A549 (cell line): ENCODE measurements at regions not wholly inside any gene's neighbourhood (a gene's known extent, or its start where the extent isn't known, plus 50 kb on each side); places are given as distances from the start of the nearest gene placed in this dataset.

Experiments
- ATAC-seq, 2 experiments: fragments of 200-7000 bp in 1 of 2; fragments of >200 bp in 1 of 2; cut with Nextera tagmentation in 1 of 2; cut with Tn5 transposase in 1 of 2; 3 replicates each; pipeline versions ENCODE4 v1.8.0 to v1.9.1; 2018 to 2020; ENCODE audit warnings: mild to moderate bottlenecking in 1 of 2, moderate library complexity in 1 of 2
- CTCF ChIA-PET: fragments of 300-600 bp; sonication (Branson Sonifier 250); formaldehyde crosslinking; extraction: SDS; loops from one replicate; lab custom pipeline; 2021; ENCODE audit warnings: antibody characterized with exemption, inconsistent platforms; lab: Yijun Ruan, JAX
- POLR2A ChIA-PET: fragments of 350-600 bp; formaldehyde crosslinking; extraction: SDS; loops from one replicate; lab custom pipeline; 2021; ENCODE audit warnings: antibody characterized with exemption, inconsistent platforms; lab: Yijun Ruan, JAX
- DNase-seq, 2 experiments: peaks; one replicate each; pipeline versions ENCODE4 v3.0.0 to v3.0.0-alpha.2; 2011 to 2016; ENCODE audit warnings: low read depth in 1 of 2, low spot score in 1 of 2
- FAIRE-seq: peaks from 2 replicates; lab custom pipeline; 2011; peaks lifted over from hg19 to GRCh38; lab: Jason Lieb, UNC
- H3K27ac ChIP-seq, 2 experiments: fragments of >200 bp; sonication (Bioruptor Twin); formaldehyde crosslinking; 3 replicates each; pipeline ENCODE4 v1.5.1; 2016 to 2017
- H3K4me1 ChIP-seq: fragments of >200 bp; sonication (Bioruptor Twin); formaldehyde crosslinking; 3 replicates; pipeline ENCODE4 v1.6.1; 2016
- H3K4me2 ChIP-seq: fragments of >200 bp; sonication (Bioruptor Twin); formaldehyde crosslinking; 3 replicates; pipeline ENCODE4 v1.6.1; 2016
- H3K4me3 ChIP-seq: fragments of >200 bp; sonication (Bioruptor Twin); formaldehyde crosslinking; 3 replicates; pipeline ENCODE4 v1.5.1; 2016
- H3K9me3 ChIP-seq: fragments of >200 bp; sonication (Bioruptor Twin); formaldehyde crosslinking; 3 replicates; pipeline ENCODE4 v1.6.1; 2016
- ATOH8 ChIP-seq: fragments of 250-450 bp; sonication (Bioruptor Pico); IDR thresholded peaks from 2 replicates; pipeline ENCODE4 v1.5.0; 2020; ENCODE audit warnings: low read depth, mild to moderate bottlenecking, moderate library complexity
- BCL3 ChIP-seq: fragments of >200 bp; sonication (Bioruptor Twin); formaldehyde crosslinking; IDR thresholded peaks from 3 replicates; pipeline ENCODE4 v1.6.1; 2016
- CEBPB ChIP-seq, 2 experiments: fragments of >200 bp in 1 of 2; sonication (Bioruptor Twin) in 1 of 2; formaldehyde crosslinking in 1 of 2; IDR thresholded peaks; 2 replicates each; pipeline ENCODE4 v1.6.1; 2012 to 2016
- CHD2 ChIP-seq: fragments of 150-350 bp; IDR thresholded peaks from 2 replicates; pipeline ENCODE4 v1.6.1; 2014; ENCODE audit warnings: low read length; ENCODE audit not compliant: partially characterized antibody
- CHD4 ChIP-seq: fragments of 200-600 bp; sonication (generic); IDR thresholded peaks from 2 replicates; pipeline ENCODE4 v1.6.1; 2016; ENCODE audit warnings: antibody characterized with exemption, mild to moderate bottlenecking, borderline replicate concordance
- E2F6 ChIP-seq: IDR thresholded peaks from 2 replicates; pipeline ENCODE4 v1.6.1; 2012; ENCODE audit warnings: low read depth, borderline replicate concordance
- ELK1 ChIP-seq: fragments of 150-350 bp; IDR thresholded peaks from 2 replicates; pipeline ENCODE4 v1.6.1; 2014; ENCODE audit warnings: low read depth, mild to moderate bottlenecking, low read length
- EP300 ChIP-seq, 2 experiments: fragments of >200 bp; sonication (Bioruptor Twin); formaldehyde crosslinking; IDR thresholded peaks; 2 replicates in 1 of 2; 3 replicates in 1 of 2; pipeline ENCODE4 v1.6.1; 2016 to 2017
- FOXS1 ChIP-seq: fragments of 250-450 bp; sonication (Bioruptor Pico); IDR thresholded peaks from 2 replicates; pipeline ENCODE4 v1.5.0; 2020; ENCODE audit warnings: mild to moderate bottlenecking, moderate library complexity
- GATA3 ChIP-seq: IDR thresholded peaks from 2 replicates; pipeline ENCODE4 v1.6.1; 2012; ENCODE audit warnings: borderline replicate concordance
- HDAC2 ChIP-seq: fragments of 200-600 bp; sonication (generic); IDR thresholded peaks from 2 replicates; pipeline ENCODE4 v1.6.1; 2016
- HES2 ChIP-seq: fragments of >200 bp; sonication (Bioruptor Twin); formaldehyde crosslinking; IDR thresholded peaks from 2 replicates; pipeline ENCODE4 v1.6.1; 2016
- HOXA7 ChIP-seq: fragments of 250-450 bp; sonication (Bioruptor Pico); IDR thresholded peaks from 2 replicates; pipeline ENCODE4 v1.5.0; 2020; ENCODE audit warnings: mild to moderate bottlenecking, moderate library complexity
- HOXB5 ChIP-seq: fragments of 250-450 bp; sonication (Bioruptor Pico); IDR thresholded peaks from 2 replicates; pipeline ENCODE4 v1.5.0; 2020; ENCODE audit warnings: mild to moderate bottlenecking, moderate library complexity
- JUN ChIP-seq, 2 experiments: fragments of >200 bp; sonication (Bioruptor Twin); formaldehyde crosslinking; IDR thresholded peaks; 2 replicates in 1 of 2; 3 replicates in 1 of 2; pipeline ENCODE4 v1.6.1; 2016 to 2017
- JUNB ChIP-seq: fragments of >200 bp; sonication (Bioruptor Twin); formaldehyde crosslinking; IDR thresholded peaks from 2 replicates; pipeline ENCODE4 v1.6.1; 2016
- KDM5A ChIP-seq: fragments of 200-600 bp; sonication (generic); IDR thresholded peaks from 2 replicates; pipeline ENCODE4 v1.6.1; 2016; ENCODE audit warnings: antibody characterized with exemption, mild to moderate bottlenecking
- MAFK ChIP-seq: fragments of 450-650 bp; IDR thresholded peaks from 2 replicates; pipeline ENCODE4 v1.6.1; 2014; ENCODE audit not compliant: partially characterized antibody
- MAX ChIP-seq: IDR thresholded peaks from 2 replicates; pipeline ENCODE4 v1.6.1; 2012
- NFE2L2 ChIP-seq: fragments of 150-350 bp; conservative IDR thresholded peaks from 2 replicates; pipeline ENCODE4 v1.6.1; 2014; ENCODE audit warnings: low read length
- NPAS2 ChIP-seq: fragments of 250-450 bp; sonication (Bioruptor Pico); IDR thresholded peaks from 2 replicates; pipeline ENCODE4 v1.8.0; 2022; ENCODE audit warnings: mild to moderate bottlenecking, moderate library complexity, borderline replicate concordance
- PBX3 ChIP-seq: IDR thresholded peaks from 2 replicates; pipeline ENCODE4 v1.6.1; 2012
- PHF8 ChIP-seq: fragments of 200-600 bp; sonication (generic); IDR thresholded peaks from 2 replicates; pipeline ENCODE4 v1.6.1; 2016; ENCODE audit warnings: low read depth, mild to moderate bottlenecking, antibody characterized with exemption, moderate library complexity, borderline replicate concordance
- RNF2 ChIP-seq: fragments of 200-600 bp; sonication (generic); IDR thresholded peaks from 2 replicates; pipeline ENCODE4 v1.6.1; 2016; ENCODE audit warnings: low read depth, mild to moderate bottlenecking, antibody characterized with exemption, moderate library complexity, borderline replicate concordance
- SREBF2 ChIP-seq: fragments of 450-650 bp; IDR thresholded peaks from 2 replicates; pipeline ENCODE4 v1.6.1; 2014; ENCODE audit warnings: mild to moderate bottlenecking, moderate library complexity
- TFCP2L1 ChIP-seq: fragments of 250-450 bp; sonication (Bioruptor Pico); IDR thresholded peaks from 2 replicates; pipeline ENCODE4 v1.5.0; 2021; ENCODE audit warnings: mild to moderate bottlenecking
- ZC3H11A ChIP-seq: fragments of 450-650 bp; IDR thresholded peaks from 2 replicates; pipeline ENCODE4 v1.6.1; 2014; ENCODE audit warnings: antibody characterized with exemption, mild to moderate bottlenecking
- WGBS: methylation state at CpG from one replicate; pipeline ENCODE4 v1.1.6; 2017; ENCODE audit errors: missing lambda C conversion rate; 5-methylcytosine and 5-hydroxymethylcytosine counted together

- 96% methylated on average over 6 of the region's 6 CpGs for WGBS
- H3K4me1 ChIP-seq, result no peaks in the 10 kb centered on the region
- no peak for DNase-seq
- H3K9me3 ChIP-seq, result no peaks in the 10 kb centered on the region
- ATAC-seq, result no peak
- H3K4me2 ChIP-seq, result no peak overlapping the region
- FAIRE-seq, result no peak
- H3K4me3 ChIP-seq, result no peak overlapping the region
- no peak overlapping the region for H3K27ac ChIP-seq
- ChIA-PET CTCF (no interaction called here), POLR2A (no interaction called here)
- TF ChIP-seq E2F6, result no peak
- no peak for TF ChIP-seq HOXA7 (CRISPR knock-in tag)
- TF ChIP-seq FOXS1 (CRISPR knock-in tag), result no peak
- TF ChIP-seq NPAS2 (CRISPR knock-in tag), result no peak
- no peak for TF ChIP-seq JUNB
- TF ChIP-seq ELK1, result no peak
- no peak for TF ChIP-seq EP300 (IDR thresholded peaks at IDR 0.05)
- TF ChIP-seq JUN (IDR thresholded peaks at IDR 0.05), result no peak
- TF ChIP-seq PHF8, result no peak
These were observed 153.7 kb upstream of the KCTD1 start for GRCh38 chr18:26702086-26702485.

- TF ChIP-seq CHD2, result no peak
- no peak for TF ChIP-seq PBX3
- no peak for TF ChIP-seq KDM5A
- TF ChIP-seq GATA3, result no peak
- TF ChIP-seq EP300 (IDR thresholded peaks at IDR 0.05), result no peak
- TF ChIP-seq TFCP2L1 (CRISPR knock-in tag), result no peak
- no peak for TF ChIP-seq HOXB5 (CRISPR knock-in tag)
- TF ChIP-seq PHF8, result no peak
- no peak for TF ChIP-seq HDAC2
- TF ChIP-seq NFE2L2, result no peak
- no peak for TF ChIP-seq HES2
- TF ChIP-seq SREBF2, result no peak
- TF ChIP-seq MAX, result no peak
- FAIRE-seq (no peak), ATAC-seq (no peak), DNase-seq (no peak)
- Histone ChIP-seq H3K4me3 (no peak overlapping the region), H3K4me2 (no peak overlapping the region), H3K9me3 (no peaks in the 10 kb centered on the region), H3K4me1 (no peaks in the 10 kb centered on the region), H3K27ac (no peak overlapping the region)
- CTCF ChIA-PET, result no interaction called here
- WGBS, result 82% methylated on average over 2 of the region's 2 CpGs
- POLR2A ChIA-PET, result no interaction called here
These were observed 152.4 kb upstream of the KCTD1 start for GRCh38 chr18:26700728-26701127.

GRCh38 chr18:26700201-26700600 lies 151.8 kb upstream of the KCTD1 start:
- CTCF ChIA-PET, result no interaction called here
- POLR2A ChIA-PET, result no interaction called here
- Histone ChIP-seq H3K27ac (no peak overlapping the region), H3K4me2 (no peak overlapping the region), H3K4me3 (no peak overlapping the region), H3K4me1 (no peaks in the 10 kb centered on the region), H3K9me3 (no peaks in the 10 kb centered on the region)
- no peak for DNase-seq
- no peak for FAIRE-seq
- no peak for ATAC-seq
- TF ChIP-seq ATOH8 (CRISPR knock-in tag), result no peak
- TF ChIP-seq BCL3, result no peak
- no peak for TF ChIP-seq CEBPB (IDR thresholded peaks at IDR 0.05)
- TF ChIP-seq SREBF2, result no peak
- TF ChIP-seq RNF2, result no peak
- TF ChIP-seq MAFK, result no peak
- TF ChIP-seq TFCP2L1 (CRISPR knock-in tag), result no peak
- TF ChIP-seq MAX, result no peak
- TF ChIP-seq PHF8, result no peak
- TF ChIP-seq CHD4, result no peak
- no peak for TF ChIP-seq ZC3H11A
- TF ChIP-seq PBX3, result no peak
- TF ChIP-seq NFE2L2, result no peak
